Prostate gland (tissue), 2 donors: ENCODE measurements at regions not wholly inside any gene's neighbourhood (a gene's known extent, or its start where the extent isn't known, plus 50 kb on each side); places are given as distances from the start of the nearest gene placed in this dataset.

Experiments used
- POLR2A ChIP-seq: fragments of 450-650 bp; IDR thresholded peaks from one replicate; pipeline ENCODE4 v1.6.1; 2016; ENCODE audit warnings: antibody characterized with exemption, mild to moderate bottlenecking
- POLR2AphosphoS5 ChIP-seq: sonication (generic); formaldehyde crosslinking; IDR thresholded peaks from one replicate; pipeline ENCODE4 v1.6.1; 2017; ENCODE audit warnings: antibody characterized with exemption
- TF ChIP-seq, protein P1 (sequence below), 4 experiments: fragments of 200-600 bp in 2 of 4; fragments of 450-650 bp in 2 of 4; sonication (generic) in 2 of 4; IDR thresholded peaks; 1 replicate in 3 of 4; 2 replicates in 1 of 4; pipeline ENCODE4 v1.5.1; 2016 to 2019; ENCODE audit warnings: antibody characterized with exemption in 4 of 4, mild to moderate bottlenecking in 2 of 4, moderate library complexity in 2 of 4

DNA sequence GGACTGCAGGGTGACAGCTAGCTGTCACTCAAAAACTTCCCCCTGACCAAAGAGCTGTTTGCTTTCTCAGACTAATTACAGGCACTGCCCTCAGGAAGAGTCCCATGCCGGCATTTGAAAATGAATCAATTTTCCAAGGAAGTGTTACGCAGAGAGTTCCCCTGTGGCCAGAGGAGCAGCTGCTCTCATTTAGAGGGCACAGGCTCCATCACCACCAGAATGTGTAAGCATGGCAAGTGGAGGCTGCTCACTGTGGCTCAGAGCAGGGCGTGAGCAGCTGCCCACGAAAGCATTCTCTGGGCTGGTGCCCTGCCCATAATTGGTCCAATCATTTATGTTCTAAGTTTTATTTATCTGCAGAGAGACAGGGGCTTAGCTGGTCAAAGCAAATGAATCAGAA lies 202.2 kb downstream of the RAMP3 start:
- TF ChIP-seq, protein P1, sequence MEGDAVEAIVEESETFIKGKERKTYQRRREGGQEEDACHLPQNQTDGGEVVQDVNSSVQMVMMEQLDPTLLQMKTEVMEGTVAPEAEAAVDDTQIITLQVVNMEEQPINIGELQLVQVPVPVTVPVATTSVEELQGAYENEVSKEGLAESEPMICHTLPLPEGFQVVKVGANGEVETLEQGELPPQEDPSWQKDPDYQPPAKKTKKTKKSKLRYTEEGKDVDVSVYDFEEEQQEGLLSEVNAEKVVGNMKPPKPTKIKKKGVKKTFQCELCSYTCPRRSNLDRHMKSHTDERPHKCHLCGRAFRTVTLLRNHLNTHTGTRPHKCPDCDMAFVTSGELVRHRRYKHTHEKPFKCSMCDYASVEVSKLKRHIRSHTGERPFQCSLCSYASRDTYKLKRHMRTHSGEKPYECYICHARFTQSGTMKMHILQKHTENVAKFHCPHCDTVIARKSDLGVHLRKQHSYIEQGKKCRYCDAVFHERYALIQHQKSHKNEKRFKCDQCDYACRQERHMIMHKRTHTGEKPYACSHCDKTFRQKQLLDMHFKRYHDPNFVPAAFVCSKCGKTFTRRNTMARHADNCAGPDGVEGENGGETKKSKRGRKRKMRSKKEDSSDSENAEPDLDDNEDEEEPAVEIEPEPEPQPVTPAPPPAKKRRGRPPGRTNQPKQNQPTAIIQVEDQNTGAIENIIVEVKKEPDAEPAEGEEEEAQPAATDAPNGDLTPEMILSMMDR (IDR thresholded peaks at IDR 0.05): no peak
- TF ChIP-seq POLR2AphosphoS5 (no peak), POLR2A (no peak)
